GM21447 (cell line): ENCODE measurements at regions not wholly inside any gene's neighbourhood (a gene's known extent, or its start where the extent isn't known, plus 50 kb on each side); places are given as distances from the start of the nearest gene placed in this dataset.

Experiments
- ATAC-seq: cut with Tn5 transposase; IDR thresholded peaks from one replicate; pipeline ENCODE4 v1.9.1; 2021; ENCODE audit not compliant: unreplicated experiment

DNA sequence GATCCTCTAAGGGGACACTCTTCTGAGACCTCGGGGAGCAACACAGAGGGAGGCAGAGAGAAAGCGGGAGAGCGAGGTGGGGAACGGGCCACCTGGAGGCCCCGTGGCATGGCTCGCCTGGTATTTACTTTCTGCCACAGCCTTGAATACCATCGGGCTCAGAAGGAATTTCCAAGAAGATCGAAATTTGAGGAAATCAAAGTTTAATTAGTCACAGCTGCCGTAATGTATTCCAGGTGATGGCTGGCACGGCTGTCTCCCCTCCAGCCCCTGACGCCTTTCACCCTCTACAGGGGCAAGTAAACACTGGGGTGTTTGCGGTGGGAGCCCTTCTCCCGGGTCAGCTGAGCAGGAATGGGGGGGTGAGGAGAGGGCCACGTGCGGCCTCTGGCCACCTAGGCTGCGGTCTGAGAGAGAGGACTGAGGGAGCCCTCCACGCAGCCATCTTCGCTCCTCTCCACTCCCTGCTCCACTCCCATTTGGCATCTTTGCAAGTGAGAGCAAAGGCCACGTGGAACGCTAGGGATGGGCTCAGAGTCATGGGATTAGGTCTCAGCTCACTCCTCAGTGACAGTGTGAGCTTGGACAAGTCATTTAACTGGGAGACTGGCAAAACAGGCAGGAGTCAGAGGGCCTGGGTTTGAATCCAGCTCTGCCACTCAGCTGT, 125.2 kb downstream of the SYF2 start:
- no peak for ATAC-seq

DNA sequence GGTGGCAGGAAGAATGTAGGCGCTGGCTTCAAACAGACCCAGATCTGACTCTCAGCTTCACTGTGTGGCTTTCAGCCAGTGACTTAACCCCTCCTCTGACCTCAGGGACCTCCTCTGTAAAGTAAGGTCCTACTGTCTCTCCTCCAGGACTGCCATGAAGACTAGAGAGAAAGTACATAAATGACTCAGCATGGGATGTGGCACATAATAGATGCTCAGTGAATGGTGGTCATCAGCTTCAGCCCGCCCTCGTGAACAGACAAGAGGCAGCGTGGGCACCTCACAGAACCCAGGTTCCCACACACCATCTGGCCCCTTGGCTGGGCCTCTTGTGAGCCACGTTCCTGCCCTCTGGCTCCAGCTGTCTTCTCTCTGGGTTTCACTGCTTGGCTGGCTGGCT, 126.0 kb downstream of the SYF2 start:
- no peak for ATAC-seq

- ATAC-seq, result no peak
These were observed 126.5 kb downstream of the SYF2 start for GRCh38 chr1:25105836-25106235.

GRCh38 chr1:25104932-25105561, 127.3 kb downstream of the SYF2 start:
- no peak for ATAC-seq

GRCh38 chr1:25103164-25103795, 129.0 kb downstream of the SYF2 start:
- ATAC-seq, result no peak

DNA sequence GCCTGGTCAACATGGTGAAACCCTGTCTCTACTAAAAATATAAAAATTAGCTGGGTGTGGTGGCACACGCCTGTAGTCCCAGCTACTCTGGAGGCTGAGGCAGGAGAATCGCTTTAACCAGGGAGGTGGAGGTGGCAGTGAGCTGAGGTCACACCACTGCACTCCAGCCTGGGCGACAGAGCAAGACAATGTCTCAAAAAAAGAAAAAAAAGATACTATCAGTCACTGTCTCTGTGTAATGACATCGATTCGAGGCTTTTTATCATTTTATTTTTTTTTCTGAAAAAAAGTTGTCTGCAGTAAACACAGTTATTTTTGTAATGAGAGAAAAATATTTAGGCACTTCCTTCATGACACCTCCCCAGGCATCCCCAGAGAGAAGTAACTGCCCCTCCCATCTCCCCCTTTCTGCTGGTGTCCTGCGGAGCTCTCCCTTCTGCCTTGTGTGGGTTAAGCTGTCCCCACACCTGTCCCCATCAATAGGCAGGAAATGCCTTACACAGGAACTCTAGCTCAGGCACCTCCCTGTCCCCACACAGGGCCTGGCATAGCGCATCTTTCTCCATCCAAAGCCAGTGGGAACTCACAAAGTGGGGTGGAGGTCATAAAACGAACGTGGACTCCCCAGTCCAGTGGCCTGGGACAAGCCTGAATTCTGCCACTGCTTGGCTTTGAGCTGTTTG, 132.0 kb downstream of the SYF2 start:
- ATAC-seq, result no peak

GRCh38 chr1:25099343-25099951, 132.9 kb downstream of the SYF2 start:
- peak; percentile 43 for ATAC-seq

DNA sequence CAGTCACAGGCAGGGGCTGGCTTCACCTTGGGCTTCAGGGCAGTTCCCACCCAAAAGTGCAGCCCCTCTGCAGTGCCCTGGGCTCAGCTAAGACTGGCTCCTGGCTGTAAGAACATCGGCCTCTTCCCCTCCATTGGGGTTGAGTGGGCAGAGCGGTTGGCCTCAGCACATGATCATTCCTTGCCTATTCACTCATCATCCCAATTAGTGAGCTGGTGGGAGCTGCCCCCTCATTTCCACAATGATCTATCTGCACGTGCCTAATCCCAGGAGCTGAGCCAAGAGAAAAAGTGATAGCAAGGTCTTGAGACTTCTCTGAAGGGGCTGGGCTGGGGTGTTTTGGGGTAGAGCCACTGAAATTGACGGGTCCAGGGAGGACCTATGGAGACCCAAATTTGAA, 133.6 kb downstream of the SYF2 start:
- ATAC-seq, result no peak

DNA sequence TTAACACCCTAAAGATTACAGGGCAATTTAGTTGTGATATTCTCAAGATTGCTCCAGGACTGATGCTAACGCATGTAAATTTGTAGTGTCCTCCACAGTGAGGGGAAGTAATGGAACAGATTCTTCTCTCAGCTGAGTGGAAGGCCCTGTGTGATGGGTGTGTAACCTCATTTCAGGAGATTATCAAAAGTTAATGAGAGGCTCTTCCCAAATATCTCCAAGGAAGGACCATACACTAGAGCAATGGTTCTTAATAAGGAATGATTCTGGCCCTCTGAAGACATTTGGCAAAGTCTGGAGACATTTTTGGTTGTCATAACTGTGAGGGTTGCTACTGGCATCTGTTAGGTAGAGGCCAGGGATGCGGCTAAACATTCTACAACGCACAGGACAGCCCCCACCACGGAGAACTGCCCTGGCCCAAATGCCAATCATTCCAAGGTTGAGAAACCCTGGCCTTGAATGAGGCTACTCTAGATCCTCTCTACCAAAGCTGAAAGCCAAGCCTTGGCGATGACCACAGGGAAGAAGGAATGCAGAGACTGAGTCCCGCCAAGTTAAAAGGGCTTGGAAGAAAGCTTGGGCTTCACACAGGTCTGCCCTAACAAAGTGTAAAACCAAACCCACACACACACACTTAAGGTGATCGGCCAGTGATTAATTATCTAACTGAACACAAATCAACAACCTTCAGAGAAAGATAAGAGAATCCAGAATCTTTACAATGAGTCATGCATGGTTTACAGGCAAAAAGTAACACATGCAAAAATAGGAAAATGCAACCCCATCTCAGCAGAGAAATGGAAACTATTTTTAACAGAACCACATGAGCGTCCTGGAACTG, 135.8 kb downstream of the SYF2 start:
- no peak for ATAC-seq

DNA sequence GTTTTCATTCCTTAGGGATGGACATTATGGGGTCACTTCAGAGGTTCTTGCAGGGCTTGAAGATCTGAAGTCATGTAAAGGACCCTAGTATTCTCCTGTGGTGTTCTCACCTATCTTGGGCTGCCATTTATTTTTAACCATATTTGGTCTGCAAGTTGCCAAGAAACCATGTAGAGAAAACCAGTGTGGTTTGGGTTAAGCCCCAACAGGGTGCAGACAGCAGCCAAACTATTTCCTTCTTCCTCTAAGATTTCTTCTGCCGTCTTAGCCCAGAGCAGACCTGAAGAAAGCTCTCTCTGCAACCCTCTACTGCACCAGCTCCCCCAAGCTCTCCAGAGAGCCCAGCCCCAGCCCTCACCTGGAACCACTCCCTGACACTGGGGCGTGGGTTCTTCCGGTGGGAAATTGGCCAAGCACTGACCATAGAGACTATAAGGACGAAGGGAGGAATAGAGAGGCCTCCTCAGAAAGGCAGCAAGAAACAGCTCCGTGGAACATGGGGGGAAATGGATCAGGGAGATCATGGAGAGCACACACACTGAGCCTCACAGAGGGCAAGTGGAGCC, 136.6 kb downstream of the SYF2 start:
- no peak for ATAC-seq

- ATAC-seq, result no peak
These were observed 137.3 kb downstream of the SYF2 start for GRCh38 chr1:25094995-25095394.

DNA sequence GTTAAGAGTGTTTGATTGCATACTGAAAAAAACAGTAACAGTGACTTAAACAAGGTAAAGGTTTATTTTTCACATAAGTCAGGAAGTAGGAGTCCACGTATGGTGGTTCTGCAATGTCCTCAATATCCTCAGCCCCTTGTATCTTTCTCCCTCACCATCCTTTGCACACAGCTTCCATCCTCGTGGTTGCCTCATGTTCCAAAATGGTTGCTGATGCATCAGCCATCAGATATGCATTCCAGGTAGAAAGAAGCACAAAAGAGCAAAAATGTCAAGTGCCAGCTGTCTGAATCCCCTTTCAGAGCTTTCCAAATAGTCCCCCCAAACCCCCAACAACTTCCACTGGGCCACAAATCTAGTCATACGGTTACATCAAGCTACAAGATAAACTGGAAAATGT, 138.1 kb downstream of the SYF2 start:
- ATAC-seq, result no peak

GRCh38 chr1:25091658-25092057, 140.6 kb downstream of the SYF2 start:
- no peak for ATAC-seq

DNA sequence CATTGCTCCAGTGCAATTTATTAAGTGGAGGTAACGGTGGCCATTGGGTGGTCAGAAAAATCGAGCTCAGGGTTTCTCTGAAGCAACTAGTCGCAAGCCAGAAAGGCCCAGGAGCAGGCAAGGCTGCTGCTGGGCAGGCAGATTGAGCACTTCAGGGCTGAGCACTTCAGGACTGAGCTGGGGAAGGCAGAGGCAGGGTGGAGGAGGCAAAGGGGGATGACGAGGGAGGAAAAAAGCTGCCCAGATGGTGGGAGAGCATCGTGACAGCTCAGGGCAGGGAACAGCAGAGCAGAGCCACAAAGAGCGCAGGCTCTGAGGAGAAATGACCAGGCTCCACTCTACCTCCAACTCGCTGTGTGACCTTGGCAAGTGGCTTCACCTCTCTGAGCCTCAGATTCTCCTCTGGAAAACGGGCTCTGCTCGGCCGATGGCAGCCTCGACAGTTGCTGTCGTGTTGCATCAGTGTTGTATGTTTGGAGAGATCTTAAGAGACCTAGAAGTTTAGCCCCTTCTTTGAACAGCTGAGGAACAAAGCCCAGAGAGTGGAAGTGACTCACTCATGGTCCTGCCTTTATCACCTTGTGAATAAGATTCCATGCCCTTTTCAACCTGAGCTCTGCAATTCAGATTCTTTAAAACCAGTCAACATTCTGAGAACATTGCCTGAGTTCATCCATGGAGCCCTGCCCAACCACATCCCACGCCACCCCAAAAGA, 141.4 kb downstream of the SYF2 start:
- no peak for ATAC-seq

- no peak for ATAC-seq
These were observed 142.5 kb downstream of the SYF2 start for GRCh38 chr1:25089772-25090171.

- ATAC-seq, result no peak
These were observed 143.4 kb downstream of the SYF2 start for GRCh38 chr1:25088946-25089345.

GRCh38 chr1:25088180-25088701, 144.1 kb downstream of the SYF2 start:
- no peak for ATAC-seq

GRCh38 chr1:25086518-25087079, 145.7 kb downstream of the SYF2 start:
- no peak for ATAC-seq

GRCh38 chr1:25084407-25084806, 147.9 kb downstream of the SYF2 start:
- no peak for ATAC-seq
